ENCODE measurements at regions not wholly inside any gene's neighbourhood (a gene's known extent, or its start where the extent isn't known, plus 50 kb on each side); places are given as distances from the start of the nearest gene placed in this dataset.

- no peak for TF ChIP-seq EZH2phosphoT487 (IDR thresholded peaks at IDR 0.05; ENCODE audit: insufficient read depth, low read depth)
- TF ChIP-seq EZH2 (IDR thresholded peaks at IDR 0.05; ENCODE audit: insufficient read depth, poor library complexity, severe bottlenecking), result no peak
Observed at GRCh38 chr5:101515721-101516120, 612.6 kb upstream of the ST8SIA4 start.

GRCh38 chr5:101505891-101506570 lies 602.9 kb upstream of the ST8SIA4 start:
- DNase-seq, result no peak
- Histone ChIP-seq H4K20me1 (ENCODE audit: insufficient read depth) (no peaks in the 10 kb centered on the region), H3K9me3 (ENCODE audit: low read depth) (no peaks in the 10 kb centered on the region), H3K79me2 (ENCODE audit: insufficient read depth) (no peaks in the 10 kb centered on the region), H3K4me1 (ENCODE audit: insufficient read depth) (no peaks in the 10 kb centered on the region), H3K9me2 (ENCODE audit: insufficient read depth) (no peaks in the 10 kb centered on the region), H3K4me3 (no peak overlapping the region), H3K27me3 (replicated peaks; ENCODE audit: insufficient read depth) (no peaks in the 10 kb centered on the region), H2AFZ (no peak overlapping the region), H3K36me3 (ENCODE audit: low read depth) (no peaks in the 10 kb centered on the region), H3K4me2 (ENCODE audit: unreplicated experiment) (no peak overlapping the region), H3F3A (ENCODE audit: insufficient read depth) (no peaks in the 10 kb centered on the region), H3K9ac (no peak overlapping the region), H3K27ac (no peak overlapping the region)
- TF ChIP-seq EZH2phosphoT487 (IDR thresholded peaks at IDR 0.05; ENCODE audit: insufficient read depth, low read depth), result no peak
- TF ChIP-seq EZH2 (IDR thresholded peaks at IDR 0.05; ENCODE audit: insufficient read depth, poor library complexity, severe bottlenecking), result no peak
- in situ Hi-C loops (cut with MboI), result no loop called here
- 80 to 81% methylated on average over 22 to 24 of the region's 25 CpGs for WGBS, 2 experiments (ENCODE audit: low coverage in 1 of 2, low lambda C conversion rate in 2 of 2, missing lambda C conversion rate in 2 of 2)

More at GRCh38 chr5:101515721-101516120, 612.6 kb upstream of the ST8SIA4 start:
- Histone ChIP-seq H3K9me3 (ENCODE audit: low read depth) (no peaks in the 10 kb centered on the region), H3K27ac (no peak overlapping the region), H3K9me2 (ENCODE audit: insufficient read depth) (no peaks in the 10 kb centered on the region), H3K79me2 (ENCODE audit: insufficient read depth) (no peaks in the 10 kb centered on the region), H3K4me1 (ENCODE audit: insufficient read depth) (no peaks in the 10 kb centered on the region), H3K9ac (no peak overlapping the region), H3F3A (ENCODE audit: insufficient read depth) (no peaks in the 10 kb centered on the region), H4K20me1 (ENCODE audit: insufficient read depth) (no peaks in the 10 kb centered on the region), H2AFZ (no peak overlapping the region), H3K36me3 (ENCODE audit: low read depth) (no peaks in the 10 kb centered on the region), H3K4me2 (ENCODE audit: unreplicated experiment) (no peak overlapping the region), H3K27me3 (replicated peaks; ENCODE audit: insufficient read depth) (no peaks in the 10 kb centered on the region), H3K4me3 (no peak overlapping the region)
- in situ Hi-C loops (cut with MboI), result no loop called here
- 69 to 71% methylated on average over 2 of the region's 2 CpGs for WGBS, 2 experiments (ENCODE audit: low coverage in 1 of 2, low lambda C conversion rate in 2 of 2, missing lambda C conversion rate in 2 of 2)
- no peak for DNase-seq

GRCh38 chr5:101482931-101483330 lies 579.8 kb upstream of the ST8SIA4 start:
- no peaks in the 10 kb centered on the region for H3K9me3 ChIP-seq (ENCODE audit: low read depth)
- no peaks in the 10 kb centered on the region for H3F3A ChIP-seq (ENCODE audit: insufficient read depth)
- no peaks in the 10 kb centered on the region for H3K79me2 ChIP-seq (ENCODE audit: insufficient read depth)
- no peak for TF ChIP-seq EZH2phosphoT487 (IDR thresholded peaks at IDR 0.05; ENCODE audit: insufficient read depth, low read depth)
- TF ChIP-seq EZH2 (IDR thresholded peaks at IDR 0.05; ENCODE audit: insufficient read depth, poor library complexity, severe bottlenecking), result no peak
- H3K36me3 ChIP-seq (ENCODE audit: low read depth), result no peaks in the 10 kb centered on the region
- DNase-seq, result no peak
- no peaks in the 10 kb centered on the region for H3K27me3 ChIP-seq (replicated peaks; ENCODE audit: insufficient read depth)
- no peak overlapping the region for H3K9ac ChIP-seq
- H3K4me3 ChIP-seq, result no peak overlapping the region
- 53 to 57% methylated on average over 3 of the region's 3 CpGs for WGBS, 2 experiments (ENCODE audit: low coverage in 1 of 2, low lambda C conversion rate in 2 of 2, missing lambda C conversion rate in 2 of 2)
- no peaks in the 10 kb centered on the region for H4K20me1 ChIP-seq (ENCODE audit: insufficient read depth)
- no peak overlapping the region for H3K4me2 ChIP-seq (ENCODE audit: unreplicated experiment)
- no peak overlapping the region for H3K27ac ChIP-seq
- H3K4me1 ChIP-seq (ENCODE audit: insufficient read depth), result no peaks in the 10 kb centered on the region
- in situ Hi-C loops (cut with MboI), result no loop called here
- H2AFZ ChIP-seq, result no peak overlapping the region
- no peaks in the 10 kb centered on the region for H3K9me2 ChIP-seq (ENCODE audit: insufficient read depth)

DNA sequence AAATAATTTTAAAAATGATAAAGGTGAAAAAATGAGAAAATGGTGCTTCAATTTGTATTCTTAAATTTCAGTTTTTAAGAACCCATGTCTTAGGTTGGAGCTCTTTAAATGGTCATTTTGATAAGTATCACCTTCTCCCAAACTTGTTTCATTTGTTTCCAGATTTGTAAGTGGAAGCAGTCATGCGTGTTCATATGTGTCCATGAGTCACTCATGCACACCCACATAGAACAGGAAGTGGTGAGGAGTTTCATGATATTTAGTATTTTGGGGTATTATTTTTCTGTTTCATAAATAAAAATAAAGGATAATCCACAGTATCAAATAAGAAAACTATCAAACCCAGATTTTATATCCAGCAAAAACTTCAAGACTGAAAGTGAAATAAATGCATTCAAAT lies 570.4 kb upstream of the ST8SIA4 start:
- H3K27me3 ChIP-seq (replicated peaks; ENCODE audit: insufficient read depth), result no peaks in the 10 kb centered on the region
- H3K9ac ChIP-seq, result no peak overlapping the region
- DNase-seq, result peak; percentile 61
- H3K4me1 ChIP-seq (ENCODE audit: insufficient read depth), result peaks cover 8% of the 10 kb centered on the region; the same call in 1 of the 2 replicates
- TF ChIP-seq EZH2 (IDR thresholded peaks at IDR 0.05; ENCODE audit: insufficient read depth, poor library complexity, severe bottlenecking), result no peak
- no peak for TF ChIP-seq EZH2phosphoT487 (IDR thresholded peaks at IDR 0.05; ENCODE audit: insufficient read depth, low read depth)
- H4K20me1 ChIP-seq (ENCODE audit: insufficient read depth), result no peaks in the 10 kb centered on the region
- no peak overlapping the region for H3K27ac ChIP-seq
- in situ Hi-C loops (cut with MboI), result no loop called here
- H3K36me3 ChIP-seq (ENCODE audit: low read depth), result no peaks in the 10 kb centered on the region
- no peak overlapping the region for H3K4me2 ChIP-seq (ENCODE audit: unreplicated experiment)
- H3F3A ChIP-seq (ENCODE audit: insufficient read depth), result no peaks in the 10 kb centered on the region
- H3K9me3 ChIP-seq (ENCODE audit: low read depth), result no peaks in the 10 kb centered on the region
- H3K79me2 ChIP-seq (ENCODE audit: insufficient read depth), result no peaks in the 10 kb centered on the region
- no peak overlapping the region; the same call in 1 of the 2 replicates for H2AFZ ChIP-seq
- 30 to 48% methylated on average over 1 of the region's 1 CpG for WGBS, 2 experiments (ENCODE audit: low coverage in 1 of 2, low lambda C conversion rate in 2 of 2, missing lambda C conversion rate in 2 of 2)
- H3K4me3 ChIP-seq, result no peak overlapping the region
- H3K9me2 ChIP-seq (ENCODE audit: insufficient read depth), result no peaks in the 10 kb centered on the region

Measured in GM23248 (cell line).